GM13977 (cell line): ENCODE measurements at regions not wholly inside any gene's neighbourhood (a gene's known extent, or its start where the extent isn't known, plus 50 kb on each side); places are given as distances from the start of the nearest gene placed in this dataset.

Experiments used
- DNase-seq: peaks from one replicate; pipeline ENCODE4 v3.0.0; 2012; ENCODE audit warnings: low spot score
- in situ Hi-C: fragments of 300-500 bp; cut with MboI; formaldehyde crosslinking; loops from one replicate; pipeline ENCODE4 v1.12.0; 2022; ENCODE audit warnings: low sequenced_read_pairs, low pct_unique_long_range_greater_than_20kb, mixed read lengths, inconsistent platforms; ENCODE audit not compliant: unreplicated experiment
- TF ChIP-seq, protein P1 (sequence below): IDR thresholded peaks from 2 replicates; pipeline ENCODE4 v1.5.1; 2012; ENCODE audit warnings: mild to moderate bottlenecking, control low read depth; ENCODE audit not compliant: insufficient read depth; ENCODE audit errors: extremely low read depth, missing control alignments

DNA sequence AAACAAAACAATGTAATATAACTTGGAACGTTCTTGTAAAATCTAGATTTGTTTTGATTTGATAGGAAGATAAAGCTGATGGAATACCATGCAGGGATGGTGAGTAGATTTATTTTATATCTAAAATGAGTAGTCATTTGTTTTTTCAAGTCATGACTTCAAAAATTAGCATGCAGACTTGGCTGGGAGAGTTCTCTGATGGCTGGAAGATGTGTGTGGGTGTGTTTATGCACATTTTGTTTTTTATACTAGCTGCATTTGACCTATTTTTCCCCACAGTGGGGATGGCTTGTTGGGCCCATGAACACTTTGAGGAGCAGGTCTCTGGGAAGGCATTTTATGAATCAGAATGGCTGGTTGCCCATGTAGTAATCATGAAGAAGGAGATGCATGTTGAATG is 109.2 kb downstream of the MTRR start:
- in situ Hi-C loops: no loop called here
- TF ChIP-seq, protein P1, sequence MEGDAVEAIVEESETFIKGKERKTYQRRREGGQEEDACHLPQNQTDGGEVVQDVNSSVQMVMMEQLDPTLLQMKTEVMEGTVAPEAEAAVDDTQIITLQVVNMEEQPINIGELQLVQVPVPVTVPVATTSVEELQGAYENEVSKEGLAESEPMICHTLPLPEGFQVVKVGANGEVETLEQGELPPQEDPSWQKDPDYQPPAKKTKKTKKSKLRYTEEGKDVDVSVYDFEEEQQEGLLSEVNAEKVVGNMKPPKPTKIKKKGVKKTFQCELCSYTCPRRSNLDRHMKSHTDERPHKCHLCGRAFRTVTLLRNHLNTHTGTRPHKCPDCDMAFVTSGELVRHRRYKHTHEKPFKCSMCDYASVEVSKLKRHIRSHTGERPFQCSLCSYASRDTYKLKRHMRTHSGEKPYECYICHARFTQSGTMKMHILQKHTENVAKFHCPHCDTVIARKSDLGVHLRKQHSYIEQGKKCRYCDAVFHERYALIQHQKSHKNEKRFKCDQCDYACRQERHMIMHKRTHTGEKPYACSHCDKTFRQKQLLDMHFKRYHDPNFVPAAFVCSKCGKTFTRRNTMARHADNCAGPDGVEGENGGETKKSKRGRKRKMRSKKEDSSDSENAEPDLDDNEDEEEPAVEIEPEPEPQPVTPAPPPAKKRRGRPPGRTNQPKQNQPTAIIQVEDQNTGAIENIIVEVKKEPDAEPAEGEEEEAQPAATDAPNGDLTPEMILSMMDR: no peak
- DNase-seq: no peak

DNA sequence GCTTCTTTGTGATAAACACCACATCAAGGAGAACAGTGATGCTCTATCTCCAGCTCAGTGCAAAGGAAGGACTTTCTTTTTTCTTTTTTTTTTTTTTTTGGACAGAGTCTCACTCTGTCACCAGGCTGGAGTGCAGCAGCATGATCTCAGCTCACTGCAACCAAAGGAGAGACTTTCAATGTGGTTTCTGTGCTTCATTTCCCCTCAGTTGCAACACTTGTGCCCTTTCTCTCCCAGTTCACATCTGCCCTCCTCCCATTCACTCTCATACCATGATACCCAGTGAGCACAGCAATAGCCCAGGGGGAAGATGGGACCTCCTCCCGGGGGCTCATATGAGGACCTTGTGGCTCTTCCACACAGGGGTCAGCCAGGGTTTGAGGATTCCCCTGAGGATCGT is 110.0 kb downstream of the MTRR start:
- DNase-seq: no peak
- TF ChIP-seq, protein P1: no peak
- in situ Hi-C loops: no loop called here

DNA sequence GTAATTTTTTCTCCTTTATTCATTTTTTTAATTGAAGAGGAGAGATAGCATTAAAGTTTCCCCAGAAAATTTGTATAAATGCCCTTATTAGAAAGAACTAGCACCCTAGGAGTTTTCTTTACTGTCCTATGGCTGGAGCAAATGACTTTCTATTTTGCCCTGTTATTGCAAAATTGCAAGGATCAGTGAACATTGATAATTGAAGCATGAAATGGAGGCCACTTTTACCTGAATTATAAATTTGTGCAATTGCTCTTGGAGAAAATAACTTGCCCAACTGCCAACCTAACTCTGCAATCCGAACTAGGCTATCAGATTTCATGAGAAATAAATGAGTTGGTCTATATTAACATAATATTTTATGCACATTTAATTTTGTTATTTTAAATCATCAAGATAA is 111.9 kb downstream of the MTRR start:
- no peak for DNase-seq
- TF ChIP-seq, protein P1: no peak
- in situ Hi-C loops: no loop called here

DNA sequence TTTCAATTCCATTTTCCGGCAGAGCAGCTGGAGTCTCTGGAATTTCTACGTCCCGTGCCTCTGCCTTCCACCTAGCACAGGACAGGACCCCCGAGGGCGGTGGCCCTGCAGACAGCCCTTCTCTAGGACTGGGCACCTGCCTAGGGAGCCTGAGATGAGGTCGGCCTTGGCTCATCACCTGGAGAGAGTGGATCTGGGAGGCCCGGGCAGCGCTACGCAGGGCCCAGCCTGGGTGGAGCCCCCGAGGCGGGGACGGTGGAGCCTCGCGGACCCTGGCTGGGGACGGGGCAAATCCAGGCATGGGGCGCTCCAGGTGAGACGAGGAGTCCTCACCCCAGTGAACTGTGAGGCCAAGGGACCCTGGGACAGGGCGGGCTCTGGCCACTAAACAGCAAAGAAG is 114.5 kb downstream of the MTRR start:
- in situ Hi-C loops: no loop called here
- DNase-seq: no peak
- TF ChIP-seq, protein P1: no peak

DNA sequence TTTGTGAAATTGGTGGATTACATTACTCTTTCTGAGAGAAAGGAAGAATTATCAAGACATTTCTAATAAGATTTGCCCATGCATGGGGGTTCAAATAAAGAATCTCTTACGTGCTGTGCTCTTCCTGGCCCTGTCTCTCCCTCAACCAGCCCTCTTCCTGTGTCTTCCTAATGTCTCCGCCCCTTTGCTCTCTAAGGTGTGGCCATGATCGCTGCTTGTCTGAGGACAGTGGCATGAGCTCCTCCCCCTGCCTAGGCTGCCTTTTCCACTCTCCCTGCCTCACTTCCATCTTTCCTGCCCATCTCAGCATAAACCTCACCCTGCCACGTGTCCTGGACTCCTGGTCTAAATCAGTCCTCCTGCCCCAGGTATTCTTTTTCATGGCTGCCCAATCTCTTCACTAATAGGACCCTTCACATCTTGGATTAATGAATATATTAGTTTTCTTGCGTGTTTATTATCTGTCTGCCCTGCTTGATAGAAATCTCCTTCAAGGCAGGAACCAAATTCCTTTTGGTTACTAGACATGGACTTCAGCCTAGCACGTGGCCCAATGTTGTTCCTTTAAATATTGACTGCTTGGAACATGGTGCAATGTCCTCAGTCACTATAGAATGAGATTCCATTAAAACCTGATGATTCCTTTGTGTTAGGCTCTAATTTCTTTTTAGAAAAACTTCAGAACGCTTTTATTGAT is 122.3 kb downstream of the MTRR start:
- TF ChIP-seq, protein P1: no peak
- DNase-seq: no peak
- in situ Hi-C loops: no loop called here

DNA sequence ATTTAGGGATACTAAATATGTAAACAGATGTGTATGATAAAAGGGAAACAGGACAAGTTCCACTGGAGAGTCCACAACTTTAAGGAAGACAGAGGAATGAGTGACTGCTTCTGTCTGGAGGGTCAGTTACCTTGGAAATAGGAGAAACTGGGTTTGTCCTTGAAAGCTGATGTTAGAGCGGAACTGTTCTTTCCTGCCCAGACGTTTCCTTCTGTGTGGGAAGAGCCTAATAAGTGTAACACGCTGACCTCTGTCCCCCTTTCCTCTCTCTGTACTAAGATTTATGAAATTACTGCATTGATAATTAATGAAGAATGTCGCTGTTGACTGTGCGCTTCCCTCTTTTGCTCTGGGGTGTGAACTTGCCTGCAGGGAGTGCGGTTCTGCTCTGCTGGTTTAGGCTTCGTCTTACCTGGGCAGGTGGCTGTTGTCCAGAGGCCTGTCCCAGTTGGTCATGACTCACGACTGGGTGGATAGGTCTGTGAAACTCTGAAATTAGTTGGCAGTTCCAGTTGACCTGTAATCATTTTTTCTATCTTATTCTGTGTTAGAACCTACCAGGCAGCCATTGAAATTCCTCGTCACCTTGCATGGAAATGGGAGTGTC is 126.8 kb downstream of the MTRR start:
- DNase-seq: no peak
- TF ChIP-seq, protein P1: no peak
- in situ Hi-C loops: no loop called here
